K562 (cell line): ENCODE measurements at regions not wholly inside any gene's neighbourhood (a gene's known extent, or its start where the extent isn't known, plus 50 kb on each side); places are given as distances from the start of the nearest gene placed in this dataset.

Source experiments
- EP300 ChIP-seq: IDR thresholded peaks from 2 replicates; pipeline ENCODE4 v1.6.1; 2012; ENCODE audit warnings: low read length, improper control_type of control experiment
- POLR2G ChIP-seq: fragments of 200-400 bp; formaldehyde crosslinking; IDR thresholded peaks from 2 replicates; pipeline ENCODE4 v1.6.1; 2017; ENCODE audit warnings: low read depth, mild to moderate bottlenecking, antibody characterized with exemption, low read length, moderate library complexity
- TARDBP ChIP-seq: fragments of 450-650 bp; IDR thresholded peaks from 2 replicates; pipeline ENCODE4 v1.6.1; 2016
- ZKSCAN1 ChIP-seq: fragments of 150-350 bp; IDR thresholded peaks from 2 replicates; pipeline ENCODE4 v1.6.1; 2016; ENCODE audit warnings: low read depth, low read length
- ZNF174 ChIP-seq: fragments of 250-450 bp; sonication (Bioruptor Pico); IDR thresholded peaks from 2 replicates; pipeline ENCODE4 v1.4.0; 2020; ENCODE audit warnings: mild to moderate bottlenecking
- ZNF740 ChIP-seq, 3 experiments: fragments of 200-800 bp in 1 of 3; sonication (Bioruptor generic) in 1 of 3; sonication (generic) in 1 of 3; formaldehyde crosslinking in 1 of 3; IDR thresholded peaks; 2 replicates each; pipeline versions ENCODE4 v1.6.1 to v1.8.0; 2016 to 2022; ENCODE audit warnings: mild to moderate bottlenecking in 2 of 3, missing compliant biosample characterization in 2 of 3, missing genetic modification characterization in 2 of 3, missing genetic modification reagents in 1 of 3
- TF ChIP-seq, protein P1 (sequence below): fragments of 150-350 bp; conservative IDR thresholded peaks from 2 replicates; pipeline ENCODE4 v1.6.1; 2014; ENCODE audit warnings: low read length
- TF ChIP-seq, protein P2 (sequence below), 3 experiments: IDR thresholded peaks in 2 of 3; conservative IDR thresholded peaks in 1 of 3; 2 replicates each; pipeline ENCODE4 v1.5.1; 2011 to 2012; ENCODE audit warnings: low read length in 3 of 3, mild to moderate bottlenecking in 3 of 3, control low read depth in 2 of 3, improper control_type of control experiment in 1 of 3, inconsistent platforms in 1 of 3, low read depth in 1 of 3, mixed read lengths in 1 of 3, moderate library complexity in 1 of 3; ENCODE audit not compliant: insufficient read depth in 2 of 3
- TF ChIP-seq, protein P3 (sequence below), 2 experiments: fragments of 450-650 bp; conservative IDR thresholded peaks; 2 replicates each; pipeline ENCODE4 v1.6.1; 2017; ENCODE audit warnings: mild to moderate bottlenecking in 2 of 2, moderate library complexity in 2 of 2
- TF ChIP-seq, protein P4 (sequence below), 2 experiments: fragments of 450-650 bp in 1 of 2; sonication (generic) in 1 of 2; formaldehyde crosslinking in 1 of 2; IDR thresholded peaks in 1 of 2; conservative IDR thresholded peaks in 1 of 2; 2 replicates each; pipeline versions ENCODE4 v1.6.1 to v1.8.1; 2016 to 2023; ENCODE audit warnings: mild to moderate bottlenecking in 2 of 2, moderate library complexity in 2 of 2, inconsistent platforms in 1 of 2, missing genetic modification reagents in 1 of 2

- TF ChIP-seq ZKSCAN1 (no peak), TARDBP (no peak), EP300 (no peak), ZNF740 (CRISPR knock-in tag; IDR thresholded peaks at IDR 0.05) (no peak), ZNF740 (tag; IDR thresholded peaks at IDR 0.05) (no peak), ZNF174 (CRISPR knock-in tag) (no peak), POLR2G (no peak)
- TF ChIP-seq, protein P1, sequence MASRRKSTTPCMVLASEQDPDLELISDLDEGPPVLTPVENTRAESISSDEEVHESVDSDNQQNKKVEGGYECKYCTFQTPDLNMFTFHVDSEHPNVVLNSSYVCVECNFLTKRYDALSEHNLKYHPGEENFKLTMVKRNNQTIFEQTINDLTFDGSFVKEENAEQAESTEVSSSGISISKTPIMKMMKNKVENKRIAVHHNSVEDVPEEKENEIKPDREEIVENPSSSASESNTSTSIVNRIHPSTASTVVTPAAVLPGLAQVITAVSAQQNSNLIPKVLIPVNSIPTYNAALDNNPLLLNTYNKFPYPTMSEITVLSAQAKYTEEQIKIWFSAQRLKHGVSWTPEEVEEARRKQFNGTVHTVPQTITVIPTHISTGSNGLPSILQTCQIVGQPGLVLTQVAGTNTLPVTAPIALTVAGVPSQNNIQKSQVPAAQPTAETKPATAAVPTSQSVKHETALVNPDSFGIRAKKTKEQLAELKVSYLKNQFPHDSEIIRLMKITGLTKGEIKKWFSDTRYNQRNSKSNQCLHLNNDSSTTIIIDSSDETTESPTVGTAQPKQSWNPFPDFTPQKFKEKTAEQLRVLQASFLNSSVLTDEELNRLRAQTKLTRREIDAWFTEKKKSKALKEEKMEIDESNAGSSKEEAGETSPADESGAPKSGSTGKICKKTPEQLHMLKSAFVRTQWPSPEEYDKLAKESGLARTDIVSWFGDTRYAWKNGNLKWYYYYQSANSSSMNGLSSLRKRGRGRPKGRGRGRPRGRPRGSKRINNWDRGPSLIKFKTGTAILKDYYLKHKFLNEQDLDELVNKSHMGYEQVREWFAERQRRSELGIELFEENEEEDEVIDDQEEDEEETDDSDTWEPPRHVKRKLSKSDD = no peak
- TF ChIP-seq, protein P2, sequence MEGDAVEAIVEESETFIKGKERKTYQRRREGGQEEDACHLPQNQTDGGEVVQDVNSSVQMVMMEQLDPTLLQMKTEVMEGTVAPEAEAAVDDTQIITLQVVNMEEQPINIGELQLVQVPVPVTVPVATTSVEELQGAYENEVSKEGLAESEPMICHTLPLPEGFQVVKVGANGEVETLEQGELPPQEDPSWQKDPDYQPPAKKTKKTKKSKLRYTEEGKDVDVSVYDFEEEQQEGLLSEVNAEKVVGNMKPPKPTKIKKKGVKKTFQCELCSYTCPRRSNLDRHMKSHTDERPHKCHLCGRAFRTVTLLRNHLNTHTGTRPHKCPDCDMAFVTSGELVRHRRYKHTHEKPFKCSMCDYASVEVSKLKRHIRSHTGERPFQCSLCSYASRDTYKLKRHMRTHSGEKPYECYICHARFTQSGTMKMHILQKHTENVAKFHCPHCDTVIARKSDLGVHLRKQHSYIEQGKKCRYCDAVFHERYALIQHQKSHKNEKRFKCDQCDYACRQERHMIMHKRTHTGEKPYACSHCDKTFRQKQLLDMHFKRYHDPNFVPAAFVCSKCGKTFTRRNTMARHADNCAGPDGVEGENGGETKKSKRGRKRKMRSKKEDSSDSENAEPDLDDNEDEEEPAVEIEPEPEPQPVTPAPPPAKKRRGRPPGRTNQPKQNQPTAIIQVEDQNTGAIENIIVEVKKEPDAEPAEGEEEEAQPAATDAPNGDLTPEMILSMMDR (IDR thresholded peaks at IDR 0.05 in 2 of 3, conservative IDR thresholded peaks at IDR 0.05 in 1 of 3; ENCODE audit: insufficient read depth in 2 of 3, low read depth in 1 of 3, low read length in 3 of 3) = no peak
- TF ChIP-seq, protein P3, sequence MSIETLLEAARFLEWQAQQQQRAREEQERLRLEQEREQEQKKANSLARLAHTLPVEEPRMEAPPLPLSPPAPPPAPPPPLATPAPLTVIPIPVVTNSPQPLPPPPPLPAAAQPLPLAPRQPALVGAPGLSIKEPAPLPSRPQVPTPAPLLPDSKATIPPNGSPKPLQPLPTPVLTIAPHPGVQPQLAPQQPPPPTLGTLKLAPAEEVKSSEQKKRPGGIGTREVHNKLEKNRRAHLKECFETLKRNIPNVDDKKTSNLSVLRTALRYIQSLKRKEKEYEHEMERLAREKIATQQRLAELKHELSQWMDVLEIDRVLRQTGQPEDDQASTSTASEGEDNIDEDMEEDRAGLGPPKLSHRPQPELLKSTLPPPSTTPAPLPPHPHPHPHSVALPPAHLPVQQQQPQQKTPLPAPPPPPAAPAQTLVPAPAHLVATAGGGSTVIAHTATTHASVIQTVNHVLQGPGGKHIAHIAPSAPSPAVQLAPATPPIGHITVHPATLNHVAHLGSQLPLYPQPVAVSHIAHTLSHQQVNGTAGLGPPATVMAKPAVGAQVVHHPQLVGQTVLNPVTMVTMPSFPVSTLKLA (conservative IDR thresholded peaks at IDR 0.05) = no peak
- TF ChIP-seq, protein P4, sequence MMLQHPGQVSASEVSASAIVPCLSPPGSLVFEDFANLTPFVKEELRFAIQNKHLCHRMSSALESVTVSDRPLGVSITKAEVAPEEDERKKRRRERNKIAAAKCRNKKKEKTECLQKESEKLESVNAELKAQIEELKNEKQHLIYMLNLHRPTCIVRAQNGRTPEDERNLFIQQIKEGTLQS (IDR thresholded peaks at IDR 0.05) = no peak
- TF ChIP-seq, protein P4 (CRISPR knock-in tag; conservative IDR thresholded peaks at IDR 0.05) = no peak
Measured at GRCh38 chr16:86828202-86828601, 249.9 kb downstream of the FOXL1 start.
